AG04450 (cell line): ENCODE measurements at regions not wholly inside any gene's neighbourhood (a gene's known extent, or its start where the extent isn't known, plus 50 kb on each side); places are given as distances from the start of the nearest gene placed in this dataset.
"Not testable (repeated sequence)": the region's sequence is repeated elsewhere in the genome, so short reads cannot be mapped to it uniquely, and the experiment has no call there.

Experiments
- CTCF ChIA-PET: fragments of 300-600, 350-600 bp; formaldehyde crosslinking; extraction: SDS; loops from one replicate; lab custom pipeline; 2022; ENCODE audit warnings: antibody characterized with exemption, inconsistent platforms; lab: Charles Lee
- POLR2A ChIA-PET: fragments of 350-600 bp; formaldehyde crosslinking; extraction: SDS; loops from one replicate; lab custom pipeline; 2021; ENCODE audit warnings: antibody characterized with exemption, inconsistent platforms; lab: Yijun Ruan, JAX
- DNase-seq: peaks from one replicate; pipeline ENCODE4 v3.0.0-alpha.2; 2011; ENCODE audit warnings: low read depth, low spot score
- H3K27ac ChIP-seq: one replicate; pipeline ENCODE4 v1.5.1; 2012; ENCODE audit warnings: low read depth, low read length, control low read depth
- H3K27me3 ChIP-seq: one replicate; pipeline ENCODE4 v1.6.0; 2012; ENCODE audit warnings: low read length; ENCODE audit not compliant: control insufficient read depth, insufficient read depth
- H3K4me3 ChIP-seq: 2 replicates; pipeline ENCODE4 v1.5.1; 2011; ENCODE audit warnings: mild to moderate bottlenecking, low read depth, low read length, control low read depth
- H3K9me3 ChIP-seq: 2 replicates; pipeline ENCODE4 v1.5.1; 2012; ENCODE audit warnings: low read length; ENCODE audit not compliant: control insufficient read depth, insufficient read depth
- CTCF ChIP-seq: IDR thresholded peaks from 2 replicates; pipeline ENCODE4 v1.5.1; 2011; ENCODE audit warnings: low read depth, low read length, control low read depth, inconsistent platforms

- no peak for TF ChIP-seq CTCF
- Histone ChIP-seq H3K9me3 (peaks cover 3% of the 10 kb centered on the region; the same call in 1 of the 2 replicates), H3K27me3 (no peaks in the 10 kb centered on the region), H3K4me3 (no peak overlapping the region), H3K27ac (no peak overlapping the region)
- DNase-seq: no peak
- CTCF ChIA-PET: no interaction called here
- POLR2A ChIA-PET: no interaction called here
These were observed 118.9 kb downstream of the AKR1D1 start for GRCh38 chr7:138195151-138195571.

GRCh38 chr7:138196503-138196946 is 120.3 kb downstream of the AKR1D1 start:
- H3K4me3 ChIP-seq, CTCF ChIA-PET, H3K9me3 ChIP-seq, H3K27ac ChIP-seq, H3K27me3 ChIP-seq, POLR2A ChIA-PET, DNase-seq: not testable (repeated sequence)

GRCh38 chr7:138196971-138197896 is 121.0 kb downstream of the AKR1D1 start:
- H3K27me3 ChIP-seq: no peaks in the 10 kb centered on the region
- POLR2A ChIA-PET: no interaction called here
- H3K9me3 ChIP-seq: peaks cover 3% of the 10 kb centered on the region
- no peak overlapping the region for H3K4me3 ChIP-seq
- TF ChIP-seq CTCF: no peak
- DNase-seq: no peak
- CTCF ChIA-PET: no interaction called here
- H3K27ac ChIP-seq: no peak overlapping the region

- no peak for TF ChIP-seq CTCF
- Histone ChIP-seq H3K4me3 (no peak overlapping the region), H3K9me3 (no peaks in the 10 kb centered on the region; the same call in none of the 2 replicates), H3K27me3 (no peaks in the 10 kb centered on the region), H3K27ac (no peak overlapping the region)
- ChIA-PET CTCF (interaction anchor here (1.7 kb wide), 1 partner anchor 534 kb away, joined by 6 read pairs; no protein-coding TSS in a partner anchor), POLR2A (no interaction called here)
- no peak for DNase-seq
These were observed 128.2 kb downstream of the AKR1D1 start for GRCh38 chr7:138204285-138204981.

GRCh38 chr7:138204982-138205298 is 128.7 kb downstream of the AKR1D1 start:
- H3K9me3 ChIP-seq: no peaks in the 10 kb centered on the region; the same call in none of the 2 replicates
- ChIA-PET CTCF (interaction anchor here (1.7 kb wide), 1 partner anchor 534 kb away, joined by 6 read pairs; no protein-coding TSS in a partner anchor), POLR2A (no interaction called here)
- no peaks in the 10 kb centered on the region for H3K27me3 ChIP-seq
- no peak overlapping the region for H3K27ac ChIP-seq
- H3K4me3 ChIP-seq: no peak overlapping the region
- TF ChIP-seq CTCF: no peak
- DNase-seq: no peak
